Ovary (tissue), 7 donors: ENCODE measurements at regions not wholly inside any gene's neighbourhood (a gene's known extent, or its start where the extent isn't known, plus 50 kb on each side); places are given as distances from the start of the nearest gene placed in this dataset.

Experiments
- DNase-seq, 5 donors: peaks; one replicate each; pipeline ENCODE4 v3.0.0-alpha.2; 2019 to 2020
- H3K27ac ChIP-seq, 2 donors: fragments of 200-600 bp; one replicate each; pipeline versions ENCODE4 v1.5.1 to v1.8.0; 2019 to 2022
- H3K27me3 ChIP-seq: fragments of 200-600 bp; one replicate; pipeline ENCODE4 v1.8.0; 2022
- H3K36me3 ChIP-seq: fragments of 200-600 bp; sonication (generic); one replicate; pipeline ENCODE4 v1.5.1; 2019
- H3K4me1 ChIP-seq: one replicate; pipeline ENCODE4 v1.8.1; 2013; ENCODE audit warnings: mild to moderate bottlenecking, moderate library complexity; ENCODE audit not compliant: insufficient read depth
- H3K4me3 ChIP-seq: fragments of 200-600 bp; sonication (generic); one replicate; pipeline ENCODE4 v1.5.1; 2017
- H3K9me3 ChIP-seq, 2 donors: fragments of 200-600 bp in 1 of 2; sonication (generic) in 1 of 2; one replicate each; pipeline versions ENCODE4 v1.5.1 to v1.8.1; 2013 to 2019; ENCODE audit warnings: mild to moderate bottlenecking in 1 of 2, moderate library complexity in 1 of 2
- EP300 ChIP-seq: sonication (generic); formaldehyde crosslinking; IDR thresholded peaks from one replicate; pipeline ENCODE4 v1.6.1; 2017; ENCODE audit warnings: antibody characterized with exemption
- POLR2A ChIP-seq: fragments of 450-650 bp; IDR thresholded peaks from one replicate; pipeline ENCODE4 v1.6.1; 2017; ENCODE audit warnings: antibody characterized with exemption, mild to moderate bottlenecking, moderate library complexity
- WGBS, 3 donors: extraction: QIAGEN DNeasy Blood & Tissue Kit in 1 of 3; methylation state at CpG; one replicate each; pipeline versions ENCODE4 v1.1.5 to v1.1.7; 2013 to 2017; 5-methylcytosine and 5-hydroxymethylcytosine counted together
- intact Hi-C, 4 donors: fragments of 100-400 bp; cut with DNase I; formaldehyde crosslinking; loops; one replicate each; pipeline versions ENCODE4 v1.11.0 to v1.15.1; 2022 to 2023
- TF ChIP-seq, protein P1 (sequence below), 3 donors: fragments of 450-650 bp in 2 of 3; fragments of 200-600 bp in 1 of 3; IDR thresholded peaks; one replicate each; pipeline versions ENCODE4 v1.5.1 to v1.8.0; 2016 to 2022; ENCODE audit warnings: antibody characterized with exemption in 3 of 3, mild to moderate bottlenecking in 1 of 3
- donor health status: DM: no; HTN: no; CAD: no; lungs with moderate emphysema.
- donor health status: DM: no; HTN: no; CAD: no.
- donor health status: Bipolar disorder and iron deficiency.
- donor health status: DM: no; HTN: no; CAD: no.
- donor health status: DM: yes; HTN: yes; CAD: no.

DNA sequence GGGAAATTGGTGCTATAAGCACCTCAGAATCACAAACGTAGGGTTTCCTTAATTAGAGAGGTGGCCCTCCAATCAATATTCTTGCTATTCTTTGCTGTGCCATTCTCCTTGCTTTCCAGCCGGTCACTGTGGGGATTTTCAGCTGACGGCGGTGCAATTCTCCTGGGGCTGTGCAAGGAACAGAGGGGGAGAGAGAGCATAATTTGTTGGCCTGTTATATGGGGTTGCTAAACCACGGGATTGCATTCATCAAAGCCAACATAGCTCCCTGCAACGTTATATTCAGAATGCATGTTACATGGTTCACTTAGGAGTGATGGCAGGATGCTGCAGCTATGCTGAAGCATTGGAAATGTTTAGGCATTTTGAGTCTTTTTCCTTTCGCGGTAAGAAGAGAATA is 441.3 kb upstream of the CLINT1 start:
- Histone ChIP-seq H3K9me3 (no peaks in the 10 kb centered on the region), H3K36me3 (no peaks in the 10 kb centered on the region), H3K4me3 (no peak overlapping the region), H3K4me1 (no peaks in the 10 kb centered on the region), H3K27ac (no peak overlapping the region), H3K27me3 (no peaks in the 10 kb centered on the region)
- no peak for DNase-seq
- 67 to 80% (median 80%) methylated on average over 8 of the region's 8 CpGs for WGBS, 3 donors
- TF ChIP-seq POLR2A (no peak), EP300 (no peak)
- TF ChIP-seq, protein P1, sequence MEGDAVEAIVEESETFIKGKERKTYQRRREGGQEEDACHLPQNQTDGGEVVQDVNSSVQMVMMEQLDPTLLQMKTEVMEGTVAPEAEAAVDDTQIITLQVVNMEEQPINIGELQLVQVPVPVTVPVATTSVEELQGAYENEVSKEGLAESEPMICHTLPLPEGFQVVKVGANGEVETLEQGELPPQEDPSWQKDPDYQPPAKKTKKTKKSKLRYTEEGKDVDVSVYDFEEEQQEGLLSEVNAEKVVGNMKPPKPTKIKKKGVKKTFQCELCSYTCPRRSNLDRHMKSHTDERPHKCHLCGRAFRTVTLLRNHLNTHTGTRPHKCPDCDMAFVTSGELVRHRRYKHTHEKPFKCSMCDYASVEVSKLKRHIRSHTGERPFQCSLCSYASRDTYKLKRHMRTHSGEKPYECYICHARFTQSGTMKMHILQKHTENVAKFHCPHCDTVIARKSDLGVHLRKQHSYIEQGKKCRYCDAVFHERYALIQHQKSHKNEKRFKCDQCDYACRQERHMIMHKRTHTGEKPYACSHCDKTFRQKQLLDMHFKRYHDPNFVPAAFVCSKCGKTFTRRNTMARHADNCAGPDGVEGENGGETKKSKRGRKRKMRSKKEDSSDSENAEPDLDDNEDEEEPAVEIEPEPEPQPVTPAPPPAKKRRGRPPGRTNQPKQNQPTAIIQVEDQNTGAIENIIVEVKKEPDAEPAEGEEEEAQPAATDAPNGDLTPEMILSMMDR (IDR thresholded peaks at IDR 0.05): no peak
- intact Hi-C loops: no loop called here

- no peaks in the 10 kb centered on the region for H3K4me1 ChIP-seq
- no peak for DNase-seq
- no peaks in the 10 kb centered on the region for H3K36me3 ChIP-seq
- TF ChIP-seq, protein P1 (IDR thresholded peaks at IDR 0.05): no peak
- TF ChIP-seq EP300 (no peak), POLR2A (no peak)
- H3K27ac ChIP-seq: no peak overlapping the region
- no peaks in the 10 kb centered on the region for H3K27me3 ChIP-seq
- intact Hi-C loops: no loop called here
- H3K9me3 ChIP-seq: no peaks in the 10 kb centered on the region
- H3K4me3 ChIP-seq: no peak overlapping the region
Measured at GRCh38 chr5:158297002-158297527, 438.1 kb upstream of the CLINT1 start.

DNA sequence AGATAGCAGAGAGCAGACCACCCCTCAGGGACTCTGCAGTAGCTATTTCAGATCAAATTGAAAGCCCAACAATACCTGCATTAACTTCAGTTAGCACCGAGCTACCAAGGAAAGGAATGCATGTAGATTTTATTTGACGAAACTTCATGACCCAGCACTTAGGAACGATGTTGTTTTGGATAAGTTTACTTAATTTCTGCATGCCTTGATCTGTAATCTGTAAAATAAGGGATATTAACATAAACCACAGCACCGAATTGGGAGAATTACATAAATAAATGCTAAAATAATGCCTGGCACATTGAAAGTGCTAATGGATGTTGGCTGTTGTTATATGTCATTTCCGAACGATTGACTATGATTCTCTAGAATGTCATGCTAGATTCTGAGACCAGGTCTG is 435.8 kb upstream of the CLINT1 start:
- intact Hi-C loops: no loop called here
- no peaks in the 10 kb centered on the region for H3K27me3 ChIP-seq
- no peaks in the 10 kb centered on the region for H3K9me3 ChIP-seq
- H3K27ac ChIP-seq: no peak overlapping the region
- TF ChIP-seq EP300 (no peak), POLR2A (no peak)
- TF ChIP-seq, protein P1 (IDR thresholded peaks at IDR 0.05): no peak
- no peak overlapping the region for H3K4me3 ChIP-seq
- no peaks in the 10 kb centered on the region for H3K4me1 ChIP-seq
- H3K36me3 ChIP-seq: no peaks in the 10 kb centered on the region
- DNase-seq: no peak
- WGBS, 3 donors: 83 to 92% (median 91%) methylated on average over 6 of the region's 6 CpGs

DNA sequence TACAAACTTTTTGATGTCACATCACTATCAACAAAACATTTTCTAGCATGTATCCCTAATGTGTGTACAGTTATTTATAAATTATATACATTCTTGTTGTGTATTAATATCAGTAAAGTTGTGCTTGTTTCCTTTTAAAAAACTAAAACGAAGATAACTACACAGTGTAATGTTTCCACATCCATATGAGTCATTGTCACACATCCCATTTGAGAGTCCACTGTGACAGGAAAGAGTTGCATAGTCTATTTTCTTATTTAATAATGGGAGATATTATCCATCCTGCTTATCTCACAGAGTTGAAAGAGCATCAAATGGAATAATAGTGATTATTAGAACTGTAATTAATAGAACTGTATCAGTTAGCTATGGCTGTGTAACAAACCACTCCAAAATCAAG is 434.0 kb upstream of the CLINT1 start:
- no peaks in the 10 kb centered on the region for H3K36me3 ChIP-seq
- no peaks in the 10 kb centered on the region for H3K27me3 ChIP-seq
- no peak overlapping the region for H3K4me3 ChIP-seq
- H3K27ac ChIP-seq: no peak overlapping the region
- no peaks in the 10 kb centered on the region for H3K4me1 ChIP-seq
- intact Hi-C loops: no loop called here
- no peaks in the 10 kb centered on the region for H3K9me3 ChIP-seq
- WGBS, 3 donors: 88 to 93% (median 88%) methylated on average over 1 of the region's 1 CpG
- DNase-seq: no peak
- TF ChIP-seq EP300: no peak
- TF ChIP-seq, protein P1 (IDR thresholded peaks at IDR 0.05): no peak
- no peak for TF ChIP-seq POLR2A
